HG02571 (cell line): ENCODE measurements at regions not wholly inside any gene's neighbourhood (a gene's known extent, or its start where the extent isn't known, plus 50 kb on each side); places are given as distances from the start of the nearest gene placed in this dataset.
"Not testable (repeated sequence)": the region's sequence is repeated elsewhere in the genome, so short reads cannot be mapped to it uniquely, and the experiment has no call there.

Source experiments
- ATAC-seq: cut with Tn5 transposase; IDR thresholded peaks from one replicate; pipeline ENCODE4 v1.9.1; 2021; ENCODE audit warnings: mild to moderate bottlenecking, moderate library complexity; ENCODE audit not compliant: unreplicated experiment

- no peak for ATAC-seq
These were observed 272.3 kb upstream of the AMIGO2 start for GRCh38 chr12:47352067-47352466.

GRCh38 chr12:47351526-47351925, 271.8 kb upstream of the AMIGO2 start:
- ATAC-seq, result no peak

- ATAC-seq, result no peak
These were observed 270.3 kb upstream of the AMIGO2 start for GRCh38 chr12:47350062-47350408.

- ATAC-seq, result no peak
These were observed 269.6 kb upstream of the AMIGO2 start for GRCh38 chr12:47349137-47350061.

- ATAC-seq, result no peak
These were observed 268.4 kb upstream of the AMIGO2 start for GRCh38 chr12:47348206-47348605.

- ATAC-seq, result no peak
These were observed 266.7 kb upstream of the AMIGO2 start for GRCh38 chr12:47346251-47347019.

GRCh38 chr12:47343684-47344567, 264.2 kb upstream of the AMIGO2 start:
- ATAC-seq, result no peak

GRCh38 chr12:47340411-47341015, 260.8 kb upstream of the AMIGO2 start:
- ATAC-seq, result no peak

GRCh38 chr12:47337581-47337980, 257.8 kb upstream of the AMIGO2 start:
- no peak for ATAC-seq

- not testable (repeated sequence) for ATAC-seq
These were observed 253.6 kb upstream of the AMIGO2 start for GRCh38 chr12:47333271-47333858.

GRCh38 chr12:47328831-47329545, 249.2 kb upstream of the AMIGO2 start:
- no peak for ATAC-seq

- ATAC-seq, result no peak
These were observed 246.4 kb upstream of the AMIGO2 start for GRCh38 chr12:47326190-47326589.

- ATAC-seq, result no peak
These were observed 244.0 kb upstream of the AMIGO2 start for GRCh38 chr12:47323802-47324201.

- no peak for ATAC-seq
These were observed 241.7 kb upstream of the AMIGO2 start for GRCh38 chr12:47321436-47321835.

GRCh38 chr12:47319746-47320145, 240.0 kb upstream of the AMIGO2 start:
- ATAC-seq, result no peak

GRCh38 chr12:47318963-47319362, 239.2 kb upstream of the AMIGO2 start:
- ATAC-seq, result no peak

- peak; percentile 51 for ATAC-seq
These were observed 237.6 kb upstream of the AMIGO2 start for GRCh38 chr12:47317175-47317915.

GRCh38 chr12:47316609-47317049, 236.9 kb upstream of the AMIGO2 start:
- ATAC-seq, result no peak

GRCh38 chr12:47314996-47315395, 235.2 kb upstream of the AMIGO2 start:
- ATAC-seq, result no peak
